Frontal cortex (tissue), 3 donors: ENCODE measurements at regions not wholly inside any gene's neighbourhood (a gene's known extent, or its start where the extent isn't known, plus 50 kb on each side); places are given as distances from the start of the nearest gene placed in this dataset.

Source experiments
- DNase-seq, 2 donors: peaks; one replicate each; pipeline ENCODE4 v3.0.0; 2012; ENCODE audit warnings: low spot score in 2 of 2
- FAIRE-seq: peaks from 2 replicates; lab custom pipeline; 2012; peaks lifted over from hg19 to GRCh38; lab: Jason Lieb, UNC
- donor health status: control.
- donor health status: control.
- donor health status: control.

DNA sequence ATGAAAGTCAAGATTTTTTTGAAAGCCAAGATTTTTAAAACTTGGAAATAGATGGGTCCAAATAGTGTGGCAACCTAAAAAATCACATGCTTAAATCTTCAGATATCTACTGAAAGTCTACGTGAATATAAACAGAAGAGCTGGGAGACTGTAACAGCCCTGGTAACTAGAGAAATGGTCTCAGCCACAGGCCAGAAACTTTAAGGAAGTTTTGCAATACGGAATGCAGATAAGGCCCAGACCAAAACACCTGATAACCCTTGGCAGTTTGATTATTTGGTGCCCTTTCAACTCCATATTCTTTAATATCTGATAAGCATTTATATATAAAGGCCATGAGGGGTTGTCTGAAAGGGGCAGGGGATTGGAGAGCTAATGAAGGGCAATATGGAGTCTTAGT, 537.3 kb upstream of the TGFBR2 start:
- DNase-seq (no peak), FAIRE-seq (no peak)

DNA sequence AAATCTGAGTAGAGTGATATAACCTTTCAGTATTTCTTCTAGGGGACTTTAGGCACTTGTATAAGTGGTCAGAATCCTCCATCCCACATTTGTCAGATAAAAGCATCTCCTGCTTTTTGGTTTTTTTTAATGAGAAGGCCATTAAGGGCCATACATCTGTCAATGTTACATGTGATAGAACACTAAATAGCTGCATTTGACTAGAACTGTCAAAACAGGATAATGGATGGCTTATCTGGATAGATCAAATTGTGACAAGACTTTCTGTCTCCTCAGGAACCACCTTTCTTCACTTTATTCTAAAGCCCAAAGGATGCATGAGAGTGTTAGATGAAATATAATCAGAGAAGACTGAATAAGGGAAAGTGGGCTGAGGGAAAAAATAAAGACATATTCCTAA, 533.4 kb upstream of the TGFBR2 start:
- DNase-seq (no peak), FAIRE-seq (no peak)

DNA sequence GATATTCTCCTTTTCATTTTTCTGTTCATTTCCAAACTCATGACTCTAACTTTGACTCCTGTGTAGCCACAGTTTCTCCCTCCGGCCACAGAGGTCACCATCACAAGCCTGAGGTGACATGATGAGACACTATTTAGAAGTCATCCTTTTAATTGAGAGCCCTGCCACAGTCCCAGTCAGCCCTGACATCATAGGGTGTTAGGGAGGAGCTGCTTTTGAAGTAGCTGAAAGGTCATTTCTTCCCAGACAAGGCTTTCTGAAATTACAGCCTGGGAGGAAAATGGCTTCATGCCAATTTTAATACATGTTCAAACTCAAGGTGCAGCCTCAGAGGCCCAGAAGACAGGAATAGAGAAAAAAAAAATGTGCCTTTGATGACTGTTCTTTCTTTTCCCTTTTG, 532.8 kb upstream of the TGFBR2 start:
- FAIRE-seq (no peak), DNase-seq (no peak)

DNA sequence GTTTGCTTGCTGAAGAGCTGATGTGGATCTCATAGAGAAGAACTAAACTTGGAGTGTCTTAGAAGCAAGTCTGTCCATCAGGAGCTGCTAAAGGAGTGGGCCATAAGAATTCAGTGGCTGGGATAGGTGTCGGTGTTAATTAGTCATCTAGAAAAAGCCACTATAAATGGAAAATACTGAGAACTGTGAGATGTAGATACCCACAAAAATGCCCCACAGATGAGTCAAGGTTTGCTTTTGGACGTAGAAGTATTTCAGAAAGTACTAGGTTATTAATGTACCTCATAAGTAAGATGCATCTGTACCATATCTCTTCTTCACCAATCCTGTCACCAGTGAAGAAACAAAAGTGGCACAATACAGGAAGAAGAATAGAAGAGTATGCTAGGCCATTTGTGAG, 530.9 kb upstream of the TGFBR2 start:
- DNase-seq: no peak
- FAIRE-seq: no peak

DNA sequence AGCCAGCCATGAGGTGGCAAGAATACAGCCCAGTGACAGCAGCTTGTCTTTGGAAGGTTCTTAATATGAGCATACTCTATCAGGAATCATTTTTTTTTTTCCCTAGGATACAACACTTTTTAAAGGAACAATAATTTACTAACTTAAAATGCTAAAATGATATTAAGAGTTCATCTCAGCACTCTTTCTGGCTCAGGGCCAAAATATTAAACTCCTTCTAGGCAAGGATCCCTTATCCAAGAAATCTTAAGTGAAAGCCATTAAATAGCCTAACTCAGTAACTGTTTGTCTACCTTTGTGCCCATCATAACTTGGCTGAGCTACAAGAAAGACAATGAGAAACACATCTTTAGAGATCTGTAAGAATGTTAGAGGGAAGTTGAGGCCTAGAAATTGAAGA, 529.5 kb upstream of the TGFBR2 start:
- FAIRE-seq (no peak), DNase-seq (no peak)

DNA sequence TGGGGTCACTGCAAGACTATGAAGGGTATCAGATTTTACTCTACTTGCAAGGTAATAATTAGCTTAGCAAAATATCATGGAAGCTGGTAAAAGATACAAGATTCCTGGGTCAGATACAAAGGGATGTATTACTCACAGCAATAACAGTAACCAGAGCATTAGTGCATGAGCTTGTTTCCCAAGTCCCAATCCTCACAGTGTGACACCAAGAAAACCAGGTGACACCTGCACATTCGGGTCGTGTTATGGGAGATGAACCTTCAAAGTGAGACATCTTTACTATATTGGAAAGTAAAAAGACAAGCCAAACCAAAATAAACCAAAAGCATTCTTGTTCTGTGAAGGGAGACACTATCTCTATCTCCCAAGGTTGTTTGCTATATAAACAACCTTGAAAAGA, 528.7 kb upstream of the TGFBR2 start:
- no peak for DNase-seq
- FAIRE-seq: no peak

DNA sequence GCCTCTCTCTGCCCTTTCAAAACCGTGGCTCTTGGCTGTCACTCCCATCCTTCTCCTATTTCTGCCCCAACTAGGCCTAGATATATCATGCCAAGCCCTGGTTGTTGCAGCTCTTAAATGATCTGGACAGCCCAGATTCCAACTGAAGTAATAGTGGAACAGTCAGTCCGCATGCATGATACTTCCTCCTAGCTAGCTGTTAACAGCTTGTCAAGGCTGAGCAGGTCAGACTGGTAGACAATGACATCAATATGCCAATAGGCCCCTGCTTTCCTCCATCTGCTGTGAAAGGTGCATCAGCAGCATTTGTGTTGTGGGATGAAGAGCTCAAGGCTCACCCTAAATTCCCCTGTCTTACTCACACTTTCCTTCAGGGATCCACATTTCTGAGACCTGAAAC, 527.7 kb upstream of the TGFBR2 start:
- FAIRE-seq (no peak), DNase-seq (no peak)

DNA sequence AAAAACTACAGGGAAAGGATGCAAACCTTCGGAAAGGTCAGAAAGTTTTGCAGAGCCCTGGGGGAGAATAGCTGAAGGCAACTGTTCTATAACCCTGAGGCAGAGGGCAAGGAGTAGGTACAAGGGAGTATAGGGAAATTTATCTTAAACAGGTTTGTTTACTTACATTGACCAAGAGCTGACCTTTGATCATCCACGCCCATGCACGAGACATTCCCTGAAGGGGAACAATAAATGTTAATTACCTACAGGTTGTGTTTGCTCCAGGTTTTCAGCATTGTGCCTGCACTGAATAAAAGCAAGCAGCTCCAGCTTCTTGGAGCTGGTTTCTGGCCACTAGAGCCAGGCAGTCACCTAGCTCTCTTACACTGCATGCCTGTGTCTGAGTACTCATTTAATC, 524.5 kb upstream of the TGFBR2 start:
- FAIRE-seq (no peak), DNase-seq (no peak)

DNA sequence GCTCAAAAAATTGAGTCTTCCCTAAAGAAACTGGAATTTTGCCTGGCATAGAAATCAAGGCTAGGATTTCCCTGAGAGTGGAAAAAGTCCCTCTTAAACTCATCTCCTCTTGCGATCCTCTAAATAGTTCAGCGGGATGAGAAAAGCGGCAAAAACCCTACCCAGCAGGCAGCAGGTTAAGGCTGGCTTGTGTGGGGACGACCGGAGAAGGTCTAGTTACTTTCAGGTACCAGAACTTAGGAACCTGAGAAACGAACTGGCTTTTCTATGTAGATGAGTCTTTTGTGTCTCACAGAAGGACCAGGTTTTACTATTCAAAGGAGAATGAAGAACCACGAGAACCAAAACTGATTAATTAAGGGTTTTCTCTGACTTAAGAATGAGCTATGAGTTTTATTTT, 523.7 kb upstream of the TGFBR2 start:
- DNase-seq (no peak), FAIRE-seq (no peak)

DNA sequence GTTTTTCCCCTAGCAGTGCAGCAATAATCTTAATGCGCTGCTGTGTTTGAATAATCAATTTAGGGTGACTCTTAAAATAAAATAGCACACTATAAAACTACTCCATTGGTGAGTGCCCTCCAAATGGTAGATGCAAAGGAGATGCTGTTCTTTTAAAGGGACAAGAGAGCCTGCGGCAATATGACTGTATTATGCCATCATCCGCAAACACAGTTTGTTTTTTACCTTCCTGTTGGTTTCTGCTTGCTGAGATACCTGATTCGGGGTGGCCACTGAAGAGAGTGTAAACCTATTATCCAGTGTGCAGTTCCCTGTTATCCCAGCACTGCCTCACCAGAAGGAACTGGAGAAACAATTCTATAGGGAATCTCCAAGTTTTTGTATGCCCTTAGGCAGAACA, 523.1 kb upstream of the TGFBR2 start:
- no peak for FAIRE-seq
- no peak for DNase-seq

DNA sequence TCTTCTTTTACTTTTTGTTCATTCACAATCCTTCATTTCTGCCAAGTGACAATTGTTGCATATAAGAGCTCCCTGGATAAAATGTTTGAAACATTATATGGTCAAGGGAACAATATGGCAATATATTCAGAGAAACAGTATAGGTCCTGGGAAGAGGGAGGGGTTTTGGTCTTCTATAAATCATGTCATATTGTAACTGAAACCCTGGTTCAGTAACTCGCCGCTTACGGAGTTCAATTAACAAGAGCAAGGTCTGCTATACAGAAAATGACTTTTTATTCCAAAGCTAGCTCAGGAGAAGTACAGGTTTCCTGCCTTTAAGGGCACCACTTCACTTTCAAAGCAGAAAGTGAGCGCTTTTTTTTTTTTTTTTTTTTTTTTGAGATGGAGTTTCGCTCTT, 522.1 kb upstream of the TGFBR2 start:
- FAIRE-seq (no peak), DNase-seq (no peak)

DNA sequence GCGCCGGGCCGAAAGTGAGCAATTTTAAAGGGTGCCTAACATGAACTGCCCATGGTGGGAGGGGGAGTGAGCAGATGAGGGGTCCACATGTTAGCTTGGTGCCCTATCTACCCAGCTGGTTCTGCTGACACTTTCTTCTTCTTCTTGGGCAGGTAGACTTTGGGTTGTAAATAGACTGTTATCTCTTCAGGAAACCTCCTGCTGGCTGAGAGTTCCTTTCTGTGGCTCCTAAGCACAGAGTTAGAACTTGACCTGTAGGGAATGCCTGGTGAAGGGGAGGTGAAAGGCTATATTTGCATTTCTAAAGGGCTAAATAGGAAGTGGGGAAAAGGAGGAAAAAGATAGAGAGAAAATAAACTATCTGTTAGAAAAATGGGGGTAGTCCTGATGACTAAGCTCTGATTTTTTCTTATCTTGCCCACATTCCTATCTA, 521.4 kb upstream of the TGFBR2 start:
- FAIRE-seq (no peak), DNase-seq (no peak)

DNA sequence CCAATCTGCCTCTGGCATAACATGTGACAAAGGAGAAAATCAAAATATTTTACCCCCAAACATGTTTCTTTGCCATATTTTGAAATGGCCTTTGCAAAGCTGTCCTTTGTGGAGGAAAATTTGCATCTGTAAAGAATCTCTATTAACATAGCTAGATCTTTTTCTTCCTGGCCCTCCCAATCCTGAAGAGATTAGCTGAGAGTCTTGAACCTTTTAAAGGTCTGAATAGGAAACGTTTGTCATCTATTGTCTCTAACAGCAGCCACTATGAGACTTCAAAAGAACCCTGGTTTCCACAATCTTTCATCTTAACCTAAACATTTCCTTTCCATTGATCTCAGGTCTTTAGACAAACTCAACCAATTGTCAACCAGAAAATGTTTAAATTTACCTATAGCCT, 520.9 kb upstream of the TGFBR2 start:
- DNase-seq (no peak), FAIRE-seq (no peak)

DNA sequence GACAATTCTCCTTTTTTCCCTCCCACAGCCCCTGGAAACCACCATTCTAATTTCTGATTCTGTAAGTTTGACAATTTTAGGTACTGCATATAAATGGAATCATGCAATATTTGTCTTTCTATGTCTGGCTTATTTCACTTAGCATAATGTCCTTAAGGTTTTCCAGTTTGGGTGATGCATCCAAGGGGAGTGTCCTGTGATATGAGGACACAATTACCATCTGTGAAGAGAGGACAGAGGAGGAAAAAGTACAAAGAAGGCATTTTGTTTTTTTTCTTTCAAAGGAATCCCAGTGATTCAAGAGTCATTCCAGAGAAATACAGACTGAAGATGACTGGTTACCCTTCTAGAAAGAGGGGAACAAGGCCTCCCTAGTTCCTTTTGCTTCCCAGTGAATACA, 514.7 kb upstream of the TGFBR2 start:
- DNase-seq (no peak), FAIRE-seq (no peak)

DNA sequence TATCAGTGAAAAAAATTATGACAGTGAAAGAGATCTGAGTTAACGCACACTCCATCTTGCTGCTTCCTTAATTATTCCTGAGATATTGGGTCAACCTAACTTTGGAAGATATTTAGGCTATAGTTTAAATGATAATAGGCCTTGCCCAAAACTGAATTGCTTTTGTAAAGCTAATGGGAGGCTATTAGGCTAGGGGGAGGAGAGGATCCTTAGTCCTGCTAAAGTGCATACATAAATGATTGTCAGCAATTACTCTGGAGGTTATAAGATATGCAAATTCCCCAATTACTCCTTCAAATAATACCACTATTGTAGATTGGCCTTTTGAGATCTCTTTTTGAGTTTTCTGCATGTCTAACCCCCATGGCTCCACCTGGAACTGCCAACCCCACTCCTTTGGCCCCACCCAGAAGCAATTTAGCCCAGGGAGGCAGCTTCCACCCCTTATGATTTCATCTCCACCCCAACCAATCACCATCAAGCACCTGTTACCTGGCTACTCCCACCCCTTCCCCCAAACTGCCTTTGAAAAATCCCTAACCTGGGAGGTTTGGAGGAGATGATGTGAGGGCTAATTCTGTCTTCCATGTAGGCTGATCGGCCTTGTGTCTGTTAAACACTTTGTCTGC, 509.3 kb upstream of the TGFBR2 start:
- FAIRE-seq: no peak
- no peak for DNase-seq

DNA sequence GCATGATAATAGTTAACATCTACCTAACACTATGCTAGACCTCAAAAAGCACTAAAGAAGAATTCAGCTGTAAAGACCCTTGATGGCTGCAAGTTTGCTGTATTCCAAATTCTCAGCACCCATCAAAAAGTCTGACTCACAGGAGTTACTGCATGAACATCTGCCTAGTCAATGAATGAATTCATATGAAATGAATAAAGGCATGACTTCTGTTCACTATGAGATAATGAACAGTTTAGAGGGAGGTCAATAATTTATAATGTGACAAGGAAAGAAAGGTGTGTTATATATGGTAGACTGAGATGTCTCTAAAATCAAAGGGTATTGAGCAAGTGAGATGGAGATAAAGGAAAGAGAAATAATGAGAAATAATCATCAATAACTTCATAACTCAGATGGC, 508.2 kb upstream of the TGFBR2 start:
- DNase-seq (no peak), FAIRE-seq (no peak)

DNA sequence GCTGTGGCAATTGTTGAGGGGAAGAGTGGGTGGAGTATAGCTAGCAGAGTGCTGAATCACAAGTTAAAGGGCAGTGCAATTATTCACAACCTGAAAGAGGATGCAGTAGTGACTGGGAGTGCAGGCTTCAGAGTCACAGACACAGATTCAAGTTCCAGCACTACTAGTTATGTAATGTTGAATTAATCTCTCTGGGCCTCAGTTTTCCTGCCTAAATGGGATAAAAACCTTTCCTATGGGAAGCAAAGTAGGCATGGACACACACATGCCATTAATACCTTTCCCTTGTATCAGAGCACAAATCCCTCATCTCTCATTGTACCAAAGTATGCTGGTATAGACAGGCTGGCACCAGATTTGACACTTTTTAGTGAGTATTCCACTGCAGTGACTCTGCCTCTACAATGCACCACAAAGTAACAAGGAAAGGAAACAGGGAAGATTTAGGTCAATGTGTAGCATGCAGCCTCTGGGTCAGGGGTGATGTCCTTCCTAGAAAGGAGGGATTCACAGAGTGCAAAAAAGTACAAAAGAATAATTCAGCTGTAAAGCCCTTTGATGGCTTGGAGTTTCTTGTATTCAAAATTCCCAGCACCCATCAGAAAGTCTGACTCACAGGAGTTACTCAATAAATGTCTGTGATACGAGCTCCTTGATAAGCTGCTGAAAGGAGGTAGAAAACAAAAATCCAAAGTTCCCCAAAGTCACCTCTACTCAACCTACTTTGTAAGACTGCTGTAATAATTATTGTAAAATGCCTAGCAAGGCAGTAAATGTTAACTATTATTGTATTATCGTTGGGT, 507.5 kb upstream of the TGFBR2 start:
- no peak for FAIRE-seq
- DNase-seq: no peak

DNA sequence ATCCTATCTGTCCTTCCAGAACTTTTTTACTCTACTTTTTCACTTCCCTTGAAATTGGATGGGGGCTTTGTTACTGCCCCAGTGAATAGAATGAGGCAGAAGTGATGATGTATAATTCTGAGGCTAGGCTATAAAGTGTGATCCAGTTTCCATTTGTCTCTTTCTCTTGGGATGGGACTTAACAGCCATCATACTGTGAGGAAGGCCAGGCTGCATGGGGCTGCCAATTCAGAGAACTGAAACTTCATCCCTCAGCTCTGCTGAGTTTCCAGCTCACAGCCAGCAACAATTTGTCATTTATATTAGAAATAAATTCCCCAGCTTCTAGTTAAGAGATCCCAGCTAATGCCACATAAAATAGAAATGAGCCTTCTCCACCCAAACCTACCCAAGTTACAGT, 504.0 kb upstream of the TGFBR2 start:
- DNase-seq: no peak
- no peak for FAIRE-seq

DNA sequence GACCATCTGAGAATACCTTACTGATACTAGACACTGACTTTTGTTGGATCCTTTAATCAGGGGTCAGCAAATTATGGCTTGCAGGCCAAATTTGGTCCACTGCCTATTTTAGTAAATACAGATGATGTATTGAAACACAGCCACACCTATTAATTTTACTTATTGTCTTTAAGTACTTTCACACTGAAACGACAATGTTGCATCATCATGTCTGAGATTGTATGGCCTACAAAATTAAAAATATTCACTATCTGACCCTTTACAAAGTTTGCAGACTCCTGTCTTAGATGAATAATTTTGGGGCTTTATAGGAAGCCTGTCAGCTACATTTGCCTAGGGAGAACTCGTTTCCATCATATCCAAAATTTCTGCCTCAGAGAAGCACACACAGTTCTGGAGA, 503.2 kb upstream of the TGFBR2 start:
- DNase-seq (no peak), FAIRE-seq (no peak)

DNA sequence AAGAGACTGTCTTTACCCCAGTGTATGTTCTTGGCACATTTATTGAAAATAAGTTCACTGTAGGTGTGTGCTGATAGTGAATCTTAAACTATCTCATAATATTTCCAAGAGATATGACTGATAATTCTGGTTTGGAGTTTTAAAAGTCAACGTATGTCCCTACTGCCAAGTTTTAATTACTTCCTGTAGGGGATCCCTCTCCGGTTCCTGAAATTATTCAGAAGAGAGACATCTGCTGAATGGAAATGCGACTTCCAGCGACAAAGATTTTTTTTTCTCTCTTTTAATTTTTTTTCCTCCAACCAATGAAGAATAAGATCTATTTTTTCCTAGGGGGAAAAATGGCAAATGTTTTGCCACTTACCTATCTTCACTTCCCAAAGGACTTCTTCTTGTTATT, 498.9 kb upstream of the TGFBR2 start:
- DNase-seq: no peak

DNA sequence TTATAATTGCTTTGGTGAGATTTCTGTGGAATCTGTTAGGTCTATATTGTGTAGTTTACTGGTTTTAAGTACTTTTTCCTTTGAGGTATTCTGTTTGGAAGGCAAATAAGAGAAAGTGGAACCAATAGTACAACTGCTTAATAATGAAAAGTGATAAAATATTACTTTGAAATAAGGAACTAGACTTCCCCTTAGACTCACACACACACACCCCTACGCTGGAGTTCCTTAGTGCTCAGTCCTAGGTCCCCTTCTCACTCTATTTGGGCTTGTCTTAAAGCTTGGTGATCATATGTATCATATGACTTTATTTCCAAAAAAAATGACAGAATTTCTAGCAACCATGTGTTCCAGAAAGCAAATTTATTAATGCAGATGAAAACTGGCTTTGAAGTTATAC, 494.0 kb upstream of the TGFBR2 start:
- DNase-seq (no peak), FAIRE-seq (no peak)

More for the DNA sequence above, 498.9 kb upstream of the TGFBR2 start:
- FAIRE-seq: no peak
